Liver (tissue), 8 donors: ENCODE measurements at regions not wholly inside any gene's neighbourhood (a gene's known extent, or its start where the extent isn't known, plus 50 kb on each side); places are given as distances from the start of the nearest gene placed in this dataset.

Source experiments
- DNase-seq: peaks from one replicate; pipeline ENCODE4 v3.0.0-alpha.2; 2017; ENCODE audit warnings: low spot score
- H3K27ac ChIP-seq, 2 donors: one replicate each; pipeline ENCODE4 v1.7.0; 2013; ENCODE audit warnings: inconsistent platforms in 2 of 2, low read length in 2 of 2, control low read depth in 1 of 2, low read depth in 1 of 2, mild to moderate bottlenecking in 1 of 2
- H3K27me3 ChIP-seq, 4 donors: one replicate each; pipeline versions ENCODE4 v1.6.1 to v1.7.0; 2013; ENCODE audit warnings: low read length in 3 of 4, inconsistent platforms in 1 of 4, mild to moderate bottlenecking in 1 of 4, moderate library complexity in 1 of 4; ENCODE audit not compliant: control insufficient read depth in 4 of 4, insufficient read depth in 4 of 4
- H3K36me3 ChIP-seq, 4 donors: one replicate each; pipeline versions ENCODE4 v1.6.1 to v1.7.0; 2013; ENCODE audit warnings: low read length in 3 of 4, mild to moderate bottlenecking in 3 of 4, low read depth in 1 of 4, moderate library complexity in 1 of 4; ENCODE audit not compliant: control insufficient read depth in 4 of 4, insufficient read depth in 3 of 4
- H3K4me1 ChIP-seq, 4 donors: one replicate each; pipeline versions ENCODE4 v1.6.1 to v1.7.0; 2013; ENCODE audit warnings: low read length in 3 of 4, mild to moderate bottlenecking in 3 of 4, moderate library complexity in 1 of 4; ENCODE audit not compliant: control insufficient read depth in 4 of 4, insufficient read depth in 4 of 4
- H3K4me3 ChIP-seq, 3 donors: one replicate each; pipeline versions ENCODE4 v1.6.1 to v1.7.0; 2013; ENCODE audit warnings: low read length in 3 of 3, control low read depth in 1 of 3, low read depth in 1 of 3, mild to moderate bottlenecking in 1 of 3
- H3K9ac ChIP-seq, 2 donors: one replicate each; pipeline ENCODE4 v1.7.0; 2013; ENCODE audit warnings: low read length in 2 of 2, mild to moderate bottlenecking in 2 of 2, moderate library complexity in 2 of 2, control low read depth in 1 of 2, low read depth in 1 of 2
- H3K9me3 ChIP-seq, 4 donors: one replicate each; pipeline versions ENCODE4 v1.6.1 to v1.7.0; 2013; ENCODE audit warnings: low read length in 3 of 4; ENCODE audit not compliant: control insufficient read depth in 4 of 4
- ATF3 ChIP-seq: IDR thresholded peaks from 2 replicates; pipeline ENCODE4 v1.6.1; 2016; ENCODE audit warnings: antibody characterized with exemption
- CTCF ChIP-seq: fragments of 150-350 bp; IDR thresholded peaks from 2 replicates; pipeline ENCODE4 v1.5.1; 2017; ENCODE audit warnings: improper control_type of control experiment, low read depth, low read length; ENCODE audit not compliant: missing input control
- EGR1 ChIP-seq, 2 donors: IDR thresholded peaks; 2 replicates each; pipeline ENCODE4 v1.6.1; 2016 to 2018; ENCODE audit warnings: antibody characterized with exemption in 2 of 2, low read depth in 2 of 2
- FOXA1 ChIP-seq: IDR thresholded peaks from 2 replicates; pipeline ENCODE4 v1.6.1; 2016; ENCODE audit warnings: antibody characterized with exemption
- FOXA2 ChIP-seq: IDR thresholded peaks from 2 replicates; pipeline ENCODE4 v1.6.1; 2016; ENCODE audit warnings: antibody characterized with exemption
- GABPA ChIP-seq, 2 donors: IDR thresholded peaks in 1 of 2; conservative IDR thresholded peaks in 1 of 2; 2 replicates each; pipeline ENCODE4 v1.6.1; 2016; ENCODE audit warnings: antibody characterized with exemption in 2 of 2, mild to moderate bottlenecking in 1 of 2, moderate library complexity in 1 of 2
- HNF4A ChIP-seq, 2 donors: conservative IDR thresholded peaks; 2 replicates each; pipeline ENCODE4 v1.6.1; 2016; ENCODE audit warnings: antibody characterized with exemption in 2 of 2, mild to moderate bottlenecking in 2 of 2
- HNF4G ChIP-seq: IDR thresholded peaks from 2 replicates; pipeline ENCODE4 v1.6.1; 2016; ENCODE audit warnings: antibody characterized with exemption
- JUND ChIP-seq, 2 donors: IDR thresholded peaks; 2 replicates each; pipeline ENCODE4 v1.6.1; 2016; ENCODE audit warnings: antibody characterized with exemption in 2 of 2
- NR2F2 ChIP-seq: IDR thresholded peaks from 2 replicates; pipeline ENCODE4 v1.6.1; 2016; ENCODE audit warnings: antibody characterized with exemption
- RAD21 ChIP-seq, 2 donors: IDR thresholded peaks; 2 replicates each; pipeline ENCODE4 v1.6.1; 2016; ENCODE audit warnings: antibody characterized with exemption in 2 of 2, mild to moderate bottlenecking in 2 of 2
- REST ChIP-seq: IDR thresholded peaks from 2 replicates; pipeline ENCODE4 v1.6.1; 2016; ENCODE audit warnings: antibody characterized with exemption, mild to moderate bottlenecking
- RXRA ChIP-seq, 2 donors: IDR thresholded peaks; 2 replicates each; pipeline ENCODE4 v1.6.1; 2017 to 2018; ENCODE audit warnings: antibody characterized with exemption in 2 of 2, mild to moderate bottlenecking in 1 of 2
- TAF1 ChIP-seq: conservative IDR thresholded peaks from 2 replicates; pipeline ENCODE4 v1.6.1; 2016; ENCODE audit warnings: antibody characterized with exemption, mild to moderate bottlenecking
- YY1 ChIP-seq: IDR thresholded peaks from 2 replicates; pipeline ENCODE4 v1.6.1; 2016; ENCODE audit warnings: antibody characterized with exemption, mild to moderate bottlenecking
- WGBS: extraction: QIAGEN DNeasy Blood & Tissue Kit; methylation state at CpG from one replicate; pipeline ENCODE4 v1.1.7; 2013; 5-methylcytosine and 5-hydroxymethylcytosine counted together
- TF ChIP-seq, protein P1 (sequence below): IDR thresholded peaks from 2 replicates; pipeline ENCODE4 v1.6.1; 2016; ENCODE audit warnings: antibody characterized with exemption
- TF ChIP-seq, protein P2 (sequence below): IDR thresholded peaks from 2 replicates; pipeline ENCODE4 v1.6.1; 2016; ENCODE audit warnings: antibody characterized with exemption
- donor health status: healthy.
- donor health status: healthy.
- donor health status: healthy.
- donor health status: healthy.
- donor health status: healthy.

DNA sequence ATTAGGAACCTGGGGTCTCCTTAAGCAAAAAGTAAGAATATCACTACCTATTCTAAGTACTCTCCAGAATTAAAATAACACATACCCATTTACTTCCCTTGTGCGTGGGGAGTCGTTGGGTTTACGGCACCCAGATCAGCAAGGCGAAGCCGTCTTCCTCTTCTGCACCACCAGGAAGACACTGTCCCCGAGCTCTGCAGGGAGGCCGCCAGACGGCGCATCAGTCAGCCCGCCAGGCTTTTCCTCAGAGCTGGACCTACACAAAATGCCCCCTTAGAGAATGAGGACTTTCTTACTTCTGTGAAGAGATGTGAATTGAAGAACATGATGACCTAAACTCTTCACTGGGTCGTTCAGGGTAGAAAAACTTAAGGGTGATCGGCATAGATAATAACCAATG, 526.5 kb downstream of the GALR1 start:
- no peak overlapping the region for H3K27ac ChIP-seq
- TF ChIP-seq REST (no peak), HNF4A (conservative IDR thresholded peaks at IDR 0.05) (no peak), CTCF (no peak), TAF1 (no peak), YY1 (no peak), EGR1 (IDR thresholded peaks at IDR 0.05; ENCODE audit: low read depth in 2 of 2) (no peak), NR2F2 (no peak), JUND (IDR thresholded peaks at IDR 0.05) (no peak)
- TF ChIP-seq, protein P1, sequence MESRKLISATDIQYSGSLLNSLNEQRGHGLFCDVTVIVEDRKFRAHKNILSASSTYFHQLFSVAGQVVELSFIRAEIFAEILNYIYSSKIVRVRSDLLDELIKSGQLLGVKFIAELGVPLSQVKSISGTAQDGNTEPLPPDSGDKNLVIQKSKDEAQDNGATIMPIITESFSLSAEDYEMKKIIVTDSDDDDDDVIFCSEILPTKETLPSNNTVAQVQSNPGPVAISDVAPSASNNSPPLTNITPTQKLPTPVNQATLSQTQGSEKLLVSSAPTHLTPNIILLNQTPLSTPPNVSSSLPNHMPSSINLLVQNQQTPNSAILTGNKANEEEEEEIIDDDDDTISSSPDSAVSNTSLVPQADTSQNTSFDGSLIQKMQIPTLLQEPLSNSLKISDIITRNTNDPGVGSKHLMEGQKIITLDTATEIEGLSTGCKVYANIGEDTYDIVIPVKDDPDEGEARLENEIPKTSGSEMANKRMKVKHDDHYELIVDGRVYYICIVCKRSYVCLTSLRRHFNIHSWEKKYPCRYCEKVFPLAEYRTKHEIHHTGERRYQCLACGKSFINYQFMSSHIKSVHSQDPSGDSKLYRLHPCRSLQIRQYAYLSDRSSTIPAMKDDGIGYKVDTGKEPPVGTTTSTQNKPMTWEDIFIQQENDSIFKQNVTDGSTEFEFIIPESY: no peak
- 87% methylated on average over 12 of the region's 12 CpGs for WGBS
- H3K9ac ChIP-seq: no peak overlapping the region
- H3K4me1 ChIP-seq: no peaks in the 10 kb centered on the region
- peaks cover 0 to 2% (median 0%) of the 10 kb centered on the region in 4 donors for H3K9me3 ChIP-seq
- no peak for DNase-seq
- no peak overlapping the region for H3K4me3 ChIP-seq
- H3K27me3 ChIP-seq: peaks cover 0 to 4% (median 0%) of the 10 kb centered on the region in 4 donors
- no peaks in the 10 kb centered on the region for H3K36me3 ChIP-seq

GRCh38 chr18:77777163-77777562, 527.5 kb downstream of the GALR1 start:
- H3K36me3 ChIP-seq: no peaks in the 10 kb centered on the region
- DNase-seq: no peak
- peaks cover 0 to 2% (median 0%) of the 10 kb centered on the region in 4 donors for H3K9me3 ChIP-seq
- peaks cover 0 to under 1% (median 0%) of the 10 kb centered on the region in 4 donors for H3K27me3 ChIP-seq
- no peaks in the 10 kb centered on the region for H3K4me1 ChIP-seq
- no peak for TF ChIP-seq TAF1
- no peak for TF ChIP-seq RAD21 (IDR thresholded peaks at IDR 0.05)
- TF ChIP-seq REST: no peak
- no peak for TF ChIP-seq YY1
- TF ChIP-seq JUND (IDR thresholded peaks at IDR 0.05): no peak
- TF ChIP-seq FOXA1: no peak
- TF ChIP-seq HNF4A (conservative IDR thresholded peaks at IDR 0.05): no peak
- no peak for TF ChIP-seq GABPA (IDR thresholded peaks at IDR 0.05 in 1 of 2, conservative IDR thresholded peaks at IDR 0.05 in 1 of 2)
- no peak for TF ChIP-seq HNF4G
- no peak for TF ChIP-seq FOXA2
- TF ChIP-seq ATF3: no peak
- TF ChIP-seq RXRA (IDR thresholded peaks at IDR 0.05): no peak
- TF ChIP-seq, protein P2, sequence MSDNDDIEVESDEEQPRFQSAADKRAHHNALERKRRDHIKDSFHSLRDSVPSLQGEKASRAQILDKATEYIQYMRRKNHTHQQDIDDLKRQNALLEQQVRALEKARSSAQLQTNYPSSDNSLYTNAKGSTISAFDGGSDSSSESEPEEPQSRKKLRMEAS: no peak
- TF ChIP-seq NR2F2: no peak
- WGBS: 85% methylated on average over 11 of the region's 11 CpGs
- no peak overlapping the region for H3K4me3 ChIP-seq
- no peak overlapping the region for H3K27ac ChIP-seq
- no peak overlapping the region for H3K9ac ChIP-seq
